Spinal cord (tissue), 9 donors: ENCODE measurements at regions not wholly inside any gene's neighbourhood (a gene's known extent, or its start where the extent isn't known, plus 50 kb on each side); places are given as distances from the start of the nearest gene placed in this dataset.
"Not testable (repeated sequence)": the region's sequence is repeated elsewhere in the genome, so short reads cannot be mapped to it uniquely, and the experiment has no call there.

ENCODE experiments used
- DNase-seq, 6 donors: peaks; one replicate each; pipeline versions ENCODE4 v3.0.0 to v3.0.0-alpha.2; 2013 to 2015; ENCODE audit warnings: low spot score in 6 of 6, low read depth in 4 of 6
- H3K27ac ChIP-seq: one replicate; pipeline ENCODE4 v1.5.1; 2013; ENCODE audit warnings: low read depth, low read length, control low read depth
- H3K27me3 ChIP-seq: one replicate; pipeline ENCODE4 v1.6.1; 2013; ENCODE audit warnings: low read length; ENCODE audit not compliant: control insufficient read depth, insufficient read depth
- H3K36me3 ChIP-seq: one replicate; pipeline ENCODE4 v1.6.1; 2013; ENCODE audit warnings: low read length; ENCODE audit not compliant: control insufficient read depth, insufficient read depth
- H3K4me1 ChIP-seq: one replicate; pipeline ENCODE4 v1.6.1; 2013; ENCODE audit warnings: low read length; ENCODE audit not compliant: control insufficient read depth, insufficient read depth
- H3K4me3 ChIP-seq: one replicate; pipeline ENCODE4 v1.5.1; 2013; ENCODE audit warnings: low read depth, low read length, control low read depth
- H3K9me3 ChIP-seq: one replicate; pipeline ENCODE4 v1.6.1; 2013; ENCODE audit warnings: low read length; ENCODE audit not compliant: control insufficient read depth, insufficient read depth
- WGBS: methylation state at CpG from one replicate; pipeline ENCODE4 v1.1.5; 2013; ENCODE audit warnings: missing lambda C conversion rate; ENCODE audit not compliant: insufficient coverage; 5-methylcytosine and 5-hydroxymethylcytosine counted together
- donor health status: healthy.

GRCh38 chr5:39698838-39699560 is 274.2 kb upstream of the DAB2 start:
- Histone ChIP-seq H3K4me1 (no peaks in the 10 kb centered on the region), H3K27me3 (no peaks in the 10 kb centered on the region), H3K4me3 (no peak overlapping the region), H3K27ac (no peak overlapping the region), H3K36me3 (no peaks in the 10 kb centered on the region), H3K9me3 (no peaks in the 10 kb centered on the region)
- 83% methylated on average over 3 of the region's 4 CpGs for WGBS
- DNase-seq: no peak

GRCh38 chr5:39697881-39698280 is 273.1 kb upstream of the DAB2 start:
- H3K9me3 ChIP-seq: no peaks in the 10 kb centered on the region
- H3K4me1 ChIP-seq: no peaks in the 10 kb centered on the region
- no peaks in the 10 kb centered on the region for H3K36me3 ChIP-seq
- H3K27me3 ChIP-seq: no peaks in the 10 kb centered on the region
- no peak overlapping the region for H3K4me3 ChIP-seq
- no peak overlapping the region for H3K27ac ChIP-seq
- DNase-seq: no peak

- Histone ChIP-seq H3K4me1 (no peaks in the 10 kb centered on the region), H3K27me3 (no peaks in the 10 kb centered on the region), H3K4me3 (no peak overlapping the region), H3K9me3 (no peaks in the 10 kb centered on the region), H3K27ac (no peak overlapping the region), H3K36me3 (no peaks in the 10 kb centered on the region)
- DNase-seq: no peak
- no CpG with 5 or more reads among the region's 1 CpG for WGBS
Observed at GRCh38 chr5:39696672-39697398, 272.1 kb upstream of the DAB2 start.

- WGBS: 100% methylated on average over 1 of the region's 2 CpGs
- Histone ChIP-seq H3K9me3 (no peaks in the 10 kb centered on the region), H3K36me3 (no peaks in the 10 kb centered on the region), H3K4me1 (no peaks in the 10 kb centered on the region), H3K27me3 (no peaks in the 10 kb centered on the region), H3K27ac (no peak overlapping the region), H3K4me3 (no peak overlapping the region)
- no peak for DNase-seq
Observed at GRCh38 chr5:39691993-39692392, 267.2 kb upstream of the DAB2 start.

GRCh38 chr5:39691136-39691535 is 266.4 kb upstream of the DAB2 start:
- Histone ChIP-seq H3K36me3 (no peaks in the 10 kb centered on the region), H3K4me1 (no peaks in the 10 kb centered on the region), H3K4me3 (no peak overlapping the region), H3K27me3 (no peaks in the 10 kb centered on the region), H3K27ac (no peak overlapping the region), H3K9me3 (no peaks in the 10 kb centered on the region)
- no CpG with 5 or more reads among the region's 1 CpG for WGBS
- DNase-seq: no peak

GRCh38 chr5:39689919-39690318 is 265.1 kb upstream of the DAB2 start:
- Histone ChIP-seq H3K36me3 (no peaks in the 10 kb centered on the region), H3K4me3 (no peak overlapping the region), H3K27me3 (no peaks in the 10 kb centered on the region), H3K9me3 (no peaks in the 10 kb centered on the region), H3K4me1 (no peaks in the 10 kb centered on the region), H3K27ac (no peak overlapping the region)
- no peak for DNase-seq

GRCh38 chr5:39687924-39688323 is 263.1 kb upstream of the DAB2 start:
- not testable (repeated sequence) for H3K4me3 ChIP-seq, DNase-seq, H3K4me1 ChIP-seq, H3K27ac ChIP-seq, H3K36me3 ChIP-seq, H3K27me3 ChIP-seq, H3K9me3 ChIP-seq
- 96% methylated on average over 6 of the region's 8 CpGs for WGBS

- H3K9me3 ChIP-seq: no peaks in the 10 kb centered on the region
- H3K27me3 ChIP-seq: no peaks in the 10 kb centered on the region
- DNase-seq: no peak
- H3K36me3 ChIP-seq: no peaks in the 10 kb centered on the region
- H3K4me3 ChIP-seq: no peak overlapping the region
- no CpG with 5 or more reads among the region's 1 CpG for WGBS
- no peaks in the 10 kb centered on the region for H3K4me1 ChIP-seq
- H3K27ac ChIP-seq: no peak overlapping the region
Observed at GRCh38 chr5:39680213-39680612, 255.4 kb upstream of the DAB2 start.

- no peaks in the 10 kb centered on the region for H3K36me3 ChIP-seq
- H3K27me3 ChIP-seq: no peaks in the 10 kb centered on the region
- H3K9me3 ChIP-seq: no peaks in the 10 kb centered on the region
- H3K4me3 ChIP-seq: no peak overlapping the region
- WGBS: no CpG with 5 or more reads among the region's 1 CpG
- no peak overlapping the region for H3K27ac ChIP-seq
- DNase-seq: no peak
- no peaks in the 10 kb centered on the region for H3K4me1 ChIP-seq
Observed at GRCh38 chr5:39678534-39678933, 253.8 kb upstream of the DAB2 start.

GRCh38 chr5:39675676-39676075 is 250.9 kb upstream of the DAB2 start:
- Histone ChIP-seq H3K27me3 (no peaks in the 10 kb centered on the region), H3K27ac (no peak overlapping the region), H3K4me3 (no peak overlapping the region), H3K9me3 (no peaks in the 10 kb centered on the region), H3K36me3 (no peaks in the 10 kb centered on the region), H3K4me1 (no peaks in the 10 kb centered on the region)
- no peak for DNase-seq
- WGBS: no CpG with 5 or more reads among the region's 2 CpGs
